Esophagus squamous epithelium (tissue), 4 donors: ENCODE measurements at regions not wholly inside any gene's neighbourhood (a gene's known extent, or its start where the extent isn't known, plus 50 kb on each side); places are given as distances from the start of the nearest gene placed in this dataset.

Source experiments
- POLR2A ChIP-seq, 4 donors: fragments of 450-650 bp; IDR thresholded peaks; one replicate each; pipeline ENCODE4 v1.6.1; 2017; ENCODE audit warnings: antibody characterized with exemption in 4 of 4, mild to moderate bottlenecking in 4 of 4, moderate library complexity in 3 of 4
- TF ChIP-seq, protein P1 (sequence below), 6 experiments: fragments of 450-650 bp in 4 of 6; fragments of 200-600 bp in 2 of 6; sonication (generic) in 2 of 6; IDR thresholded peaks; one replicate each; pipeline ENCODE4 v1.5.1; 2016 to 2019; ENCODE audit warnings: antibody characterized with exemption in 6 of 6, mild to moderate bottlenecking in 4 of 6, moderate library complexity in 4 of 6

DNA sequence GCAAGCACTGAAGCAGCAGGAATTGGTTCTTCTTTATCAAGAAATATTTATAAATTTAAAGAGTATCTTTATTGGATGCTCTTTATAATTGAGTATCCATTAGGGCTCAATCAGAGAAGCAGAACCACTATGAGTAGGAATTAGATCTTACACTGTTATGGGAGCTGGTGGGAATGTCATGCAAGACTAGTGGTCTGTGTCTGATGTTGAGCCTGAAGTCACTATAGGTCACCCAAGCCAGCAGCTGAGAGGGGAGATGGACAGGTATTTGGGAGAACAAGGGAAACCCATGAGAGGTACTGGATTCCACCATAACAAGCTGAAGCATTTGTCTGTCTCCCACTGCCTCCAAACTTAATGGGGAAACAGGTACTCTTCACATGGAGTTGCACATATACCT lies 283.7 kb upstream of the BOD1L1 start:
- TF ChIP-seq POLR2A (IDR thresholded peaks at IDR 0.05) = no peak
- TF ChIP-seq, protein P1, sequence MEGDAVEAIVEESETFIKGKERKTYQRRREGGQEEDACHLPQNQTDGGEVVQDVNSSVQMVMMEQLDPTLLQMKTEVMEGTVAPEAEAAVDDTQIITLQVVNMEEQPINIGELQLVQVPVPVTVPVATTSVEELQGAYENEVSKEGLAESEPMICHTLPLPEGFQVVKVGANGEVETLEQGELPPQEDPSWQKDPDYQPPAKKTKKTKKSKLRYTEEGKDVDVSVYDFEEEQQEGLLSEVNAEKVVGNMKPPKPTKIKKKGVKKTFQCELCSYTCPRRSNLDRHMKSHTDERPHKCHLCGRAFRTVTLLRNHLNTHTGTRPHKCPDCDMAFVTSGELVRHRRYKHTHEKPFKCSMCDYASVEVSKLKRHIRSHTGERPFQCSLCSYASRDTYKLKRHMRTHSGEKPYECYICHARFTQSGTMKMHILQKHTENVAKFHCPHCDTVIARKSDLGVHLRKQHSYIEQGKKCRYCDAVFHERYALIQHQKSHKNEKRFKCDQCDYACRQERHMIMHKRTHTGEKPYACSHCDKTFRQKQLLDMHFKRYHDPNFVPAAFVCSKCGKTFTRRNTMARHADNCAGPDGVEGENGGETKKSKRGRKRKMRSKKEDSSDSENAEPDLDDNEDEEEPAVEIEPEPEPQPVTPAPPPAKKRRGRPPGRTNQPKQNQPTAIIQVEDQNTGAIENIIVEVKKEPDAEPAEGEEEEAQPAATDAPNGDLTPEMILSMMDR (IDR thresholded peaks at IDR 0.05) = no peak
